A549 (cell line): ENCODE measurements at regions not wholly inside any gene's neighbourhood (a gene's known extent, or its start where the extent isn't known, plus 50 kb on each side); places are given as distances from the start of the nearest gene placed in this dataset.
A peak's percentile ranks its signal among the peaks of the same experiment; 100 is the strongest.

ENCODE experiments used
- CEBPB ChIP-seq, 2 experiments: fragments of >200 bp in 1 of 2; sonication (Bioruptor Twin) in 1 of 2; formaldehyde crosslinking in 1 of 2; IDR thresholded peaks; 2 replicates each; pipeline ENCODE4 v1.6.1; 2012 to 2016
- CHD2 ChIP-seq: fragments of 150-350 bp; IDR thresholded peaks from 2 replicates; pipeline ENCODE4 v1.6.1; 2014; ENCODE audit warnings: low read length; ENCODE audit not compliant: partially characterized antibody
- CTCF ChIP-seq: fragments of >200 bp; sonication (Bioruptor Twin); formaldehyde crosslinking; IDR thresholded peaks from 3 replicates; pipeline ENCODE4 v1.5.1; 2016
- EP300 ChIP-seq, 2 experiments: fragments of >200 bp; sonication (Bioruptor Twin); formaldehyde crosslinking; IDR thresholded peaks; 2 replicates in 1 of 2; 3 replicates in 1 of 2; pipeline ENCODE4 v1.6.1; 2016 to 2017
- ESRRA ChIP-seq: fragments of 150-350 bp; IDR thresholded peaks from 2 replicates; pipeline ENCODE4 v1.6.1; 2014; ENCODE audit warnings: mild to moderate bottlenecking, low read length, borderline replicate concordance
- MAZ ChIP-seq: fragments of 150-350 bp; IDR thresholded peaks from 2 replicates; pipeline ENCODE4 v1.6.1; 2014; ENCODE audit warnings: antibody characterized with exemption, low read depth, low read length, borderline replicate concordance
- POLR2A ChIP-seq: IDR thresholded peaks from 2 replicates; pipeline ENCODE4 v1.6.1; 2012; ENCODE audit warnings: mild to moderate bottlenecking, low read length
- RAD21 ChIP-seq, 2 experiments: fragments of >200 bp in 1 of 2; sonication (Bioruptor Twin) in 1 of 2; formaldehyde crosslinking in 1 of 2; IDR thresholded peaks in 1 of 2; conservative IDR thresholded peaks in 1 of 2; 2 replicates in 1 of 2; 3 replicates in 1 of 2; pipeline ENCODE4 v1.6.1; 2012 to 2018; ENCODE audit warnings: inconsistent platforms in 1 of 2
- RCOR1 ChIP-seq: fragments of 150-350 bp; IDR thresholded peaks from 2 replicates; pipeline ENCODE4 v1.6.1; 2014; ENCODE audit warnings: antibody characterized with exemption, low read length, low read depth
- REST ChIP-seq: fragments of 200-600 bp; sonication (generic); IDR thresholded peaks from 2 replicates; pipeline ENCODE4 v1.6.1; 2016; ENCODE audit warnings: antibody characterized with exemption, mild to moderate bottlenecking, moderate library complexity
- SMC3 ChIP-seq: fragments of >200 bp; sonication (Bioruptor Twin); formaldehyde crosslinking; IDR thresholded peaks from 3 replicates; pipeline ENCODE4 v1.6.1; 2018; ENCODE audit warnings: inconsistent platforms
- SREBF2 ChIP-seq: fragments of 450-650 bp; IDR thresholded peaks from 2 replicates; pipeline ENCODE4 v1.6.1; 2014; ENCODE audit warnings: mild to moderate bottlenecking, moderate library complexity

DNA sequence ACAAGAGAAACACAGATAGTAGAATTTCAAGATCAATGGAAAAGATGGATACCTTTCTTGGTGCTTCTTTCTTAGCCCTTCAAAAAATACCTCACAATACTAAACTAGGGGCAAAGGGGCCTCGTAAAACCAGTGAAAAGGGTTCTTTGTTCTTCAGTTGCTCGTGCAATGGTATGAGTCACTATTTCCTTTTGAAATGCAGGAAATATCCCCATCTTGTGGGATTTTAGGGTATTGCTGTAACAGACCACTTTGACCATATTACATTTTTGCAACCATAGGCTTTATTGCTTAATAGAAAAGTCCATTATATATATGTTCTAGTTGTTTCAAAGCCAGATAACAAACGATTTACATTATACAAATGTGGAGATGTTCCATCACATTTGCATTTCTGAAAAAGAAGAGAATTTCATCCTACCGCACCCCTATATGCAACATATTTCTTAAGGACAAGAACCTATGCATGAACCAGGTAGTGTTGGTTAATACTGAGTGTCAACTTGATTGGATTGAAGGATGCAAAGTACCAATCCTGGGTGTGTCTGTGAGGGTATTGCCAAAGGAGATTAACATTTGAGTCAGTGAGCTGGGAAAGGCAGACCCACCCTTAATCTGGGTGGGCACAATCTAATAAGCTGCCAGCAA, 88.6 kb upstream of the PKN2 start:
- TF ChIP-seq MAZ = no peak
- TF ChIP-seq EP300 (IDR thresholded peaks at IDR 0.05) = no peak
- no peak for TF ChIP-seq RCOR1
- TF ChIP-seq CTCF = no peak
- no peak for TF ChIP-seq REST
- TF ChIP-seq POLR2A = no peak
- no peak for TF ChIP-seq SMC3
- peak in 1 of 2 experiments; percentile 29; a peak in 2 of 5 replicates for TF ChIP-seq RAD21 (conservative IDR thresholded peaks at IDR 0.05 in 1 of 2, IDR thresholded peaks at IDR 0.05 in 1 of 2)
- TF ChIP-seq SREBF2 = no peak
- TF ChIP-seq CHD2 = no peak
- TF ChIP-seq CEBPB (IDR thresholded peaks at IDR 0.05) = no peak
- TF ChIP-seq ESRRA = no peak
